Uterus (tissue), 2 donors: ENCODE measurements at regions not wholly inside any gene's neighbourhood (a gene's known extent, or its start where the extent isn't known, plus 50 kb on each side); places are given as distances from the start of the nearest gene placed in this dataset.

Source experiments
- POLR2A ChIP-seq, 2 donors: fragments of 450-650 bp; IDR thresholded peaks; one replicate each; pipeline ENCODE4 v1.6.1; 2016; ENCODE audit warnings: antibody characterized with exemption in 2 of 2, mild to moderate bottlenecking in 1 of 2, moderate library complexity in 1 of 2
- TF ChIP-seq, protein P1 (sequence below), 4 experiments: fragments of 200-600 bp in 2 of 4; fragments of 450-650 bp in 2 of 4; sonication (generic) in 2 of 4; IDR thresholded peaks; one replicate each; pipeline ENCODE4 v1.5.1; 2016 to 2019; ENCODE audit warnings: antibody characterized with exemption in 4 of 4, mild to moderate bottlenecking in 2 of 4, moderate library complexity in 1 of 4

DNA sequence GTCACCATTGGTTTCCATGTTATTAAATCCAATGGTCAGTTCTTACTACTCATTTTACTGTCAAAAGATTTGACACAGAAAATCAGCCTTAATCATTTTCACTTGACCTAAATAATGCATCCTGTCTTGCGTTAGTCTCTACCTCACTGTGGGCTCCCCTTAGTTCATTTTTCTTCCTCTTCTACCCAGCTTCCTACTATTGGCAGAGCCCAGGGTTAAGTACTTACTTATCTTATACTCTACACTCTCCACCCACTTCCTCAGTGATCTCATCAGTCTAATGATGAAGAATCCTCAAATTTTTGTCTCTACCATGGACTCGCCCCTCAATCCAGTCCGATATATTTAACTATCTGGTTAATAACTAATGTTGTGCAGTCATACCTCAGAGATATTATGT lies 735.9 kb downstream of the KCNT2 start:
- TF ChIP-seq, protein P1, sequence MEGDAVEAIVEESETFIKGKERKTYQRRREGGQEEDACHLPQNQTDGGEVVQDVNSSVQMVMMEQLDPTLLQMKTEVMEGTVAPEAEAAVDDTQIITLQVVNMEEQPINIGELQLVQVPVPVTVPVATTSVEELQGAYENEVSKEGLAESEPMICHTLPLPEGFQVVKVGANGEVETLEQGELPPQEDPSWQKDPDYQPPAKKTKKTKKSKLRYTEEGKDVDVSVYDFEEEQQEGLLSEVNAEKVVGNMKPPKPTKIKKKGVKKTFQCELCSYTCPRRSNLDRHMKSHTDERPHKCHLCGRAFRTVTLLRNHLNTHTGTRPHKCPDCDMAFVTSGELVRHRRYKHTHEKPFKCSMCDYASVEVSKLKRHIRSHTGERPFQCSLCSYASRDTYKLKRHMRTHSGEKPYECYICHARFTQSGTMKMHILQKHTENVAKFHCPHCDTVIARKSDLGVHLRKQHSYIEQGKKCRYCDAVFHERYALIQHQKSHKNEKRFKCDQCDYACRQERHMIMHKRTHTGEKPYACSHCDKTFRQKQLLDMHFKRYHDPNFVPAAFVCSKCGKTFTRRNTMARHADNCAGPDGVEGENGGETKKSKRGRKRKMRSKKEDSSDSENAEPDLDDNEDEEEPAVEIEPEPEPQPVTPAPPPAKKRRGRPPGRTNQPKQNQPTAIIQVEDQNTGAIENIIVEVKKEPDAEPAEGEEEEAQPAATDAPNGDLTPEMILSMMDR (IDR thresholded peaks at IDR 0.05) = no peak
- no peak for TF ChIP-seq POLR2A (IDR thresholded peaks at IDR 0.05)
